ENCODE measurements at regions not wholly inside any gene's neighbourhood (a gene's known extent, or its start where the extent isn't known, plus 50 kb on each side); places are given as distances from the start of the nearest gene placed in this dataset.

DNA sequence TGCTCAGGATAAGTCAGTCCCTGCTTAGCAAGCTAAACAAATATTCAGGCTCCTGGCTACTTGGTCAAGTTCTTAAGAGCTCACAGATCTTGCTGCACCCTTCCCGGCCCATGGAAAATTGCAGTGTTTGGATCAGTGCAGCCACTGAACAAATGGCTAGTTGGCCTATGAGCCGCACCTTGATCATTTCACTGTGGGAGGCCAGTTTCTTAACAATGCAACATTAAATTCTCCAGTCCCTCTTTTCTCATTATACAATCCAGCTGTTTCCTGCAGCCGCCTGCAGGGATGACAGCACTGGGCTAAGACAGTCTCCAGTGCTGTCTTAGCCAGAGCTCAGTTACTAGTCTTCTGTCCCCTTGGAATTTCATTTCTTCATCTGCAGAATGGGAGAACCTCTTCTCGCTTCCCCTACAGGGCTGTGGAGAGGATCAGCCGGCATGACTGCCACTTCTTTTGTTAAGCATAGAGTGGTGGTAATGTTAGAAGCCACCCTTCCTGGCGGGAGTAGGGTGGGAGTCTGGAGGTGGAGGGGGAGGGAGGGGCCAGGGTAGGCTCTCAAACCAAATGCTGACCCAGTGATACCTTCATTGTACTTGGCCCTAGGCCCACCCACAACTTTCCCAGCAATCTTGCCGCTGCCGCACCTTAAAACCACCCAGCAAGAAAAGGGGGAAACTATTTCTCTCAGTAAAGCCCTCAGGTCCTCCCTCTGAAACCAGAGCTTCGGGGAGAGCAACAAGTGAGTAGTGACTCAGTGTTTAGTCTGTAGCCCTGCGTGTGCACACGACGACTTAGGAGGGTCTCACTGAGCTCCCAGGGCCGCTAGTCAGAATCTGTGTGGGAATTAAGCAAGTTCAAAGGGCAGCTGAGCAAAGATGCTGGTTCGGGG is 145.7 kb downstream of the NUAK1 start (continued):
- TF ChIP-seq, protein P1, sequence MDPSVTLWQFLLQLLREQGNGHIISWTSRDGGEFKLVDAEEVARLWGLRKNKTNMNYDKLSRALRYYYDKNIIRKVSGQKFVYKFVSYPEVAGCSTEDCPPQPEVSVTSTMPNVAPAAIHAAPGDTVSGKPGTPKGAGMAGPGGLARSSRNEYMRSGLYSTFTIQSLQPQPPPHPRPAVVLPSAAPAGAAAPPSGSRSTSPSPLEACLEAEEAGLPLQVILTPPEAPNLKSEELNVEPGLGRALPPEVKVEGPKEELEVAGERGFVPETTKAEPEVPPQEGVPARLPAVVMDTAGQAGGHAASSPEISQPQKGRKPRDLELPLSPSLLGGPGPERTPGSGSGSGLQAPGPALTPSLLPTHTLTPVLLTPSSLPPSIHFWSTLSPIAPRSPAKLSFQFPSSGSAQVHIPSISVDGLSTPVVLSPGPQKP (IDR thresholded peaks at IDR 0.05; ENCODE audit: low read depth, low read length): no peak
- TF ChIP-seq NFYB (IDR thresholded peaks at IDR 0.05; ENCODE audit: insufficient read depth, low read depth, low read length) (no peak), DPF2 (IDR thresholded peaks at IDR 0.05) (no peak)

DNA sequence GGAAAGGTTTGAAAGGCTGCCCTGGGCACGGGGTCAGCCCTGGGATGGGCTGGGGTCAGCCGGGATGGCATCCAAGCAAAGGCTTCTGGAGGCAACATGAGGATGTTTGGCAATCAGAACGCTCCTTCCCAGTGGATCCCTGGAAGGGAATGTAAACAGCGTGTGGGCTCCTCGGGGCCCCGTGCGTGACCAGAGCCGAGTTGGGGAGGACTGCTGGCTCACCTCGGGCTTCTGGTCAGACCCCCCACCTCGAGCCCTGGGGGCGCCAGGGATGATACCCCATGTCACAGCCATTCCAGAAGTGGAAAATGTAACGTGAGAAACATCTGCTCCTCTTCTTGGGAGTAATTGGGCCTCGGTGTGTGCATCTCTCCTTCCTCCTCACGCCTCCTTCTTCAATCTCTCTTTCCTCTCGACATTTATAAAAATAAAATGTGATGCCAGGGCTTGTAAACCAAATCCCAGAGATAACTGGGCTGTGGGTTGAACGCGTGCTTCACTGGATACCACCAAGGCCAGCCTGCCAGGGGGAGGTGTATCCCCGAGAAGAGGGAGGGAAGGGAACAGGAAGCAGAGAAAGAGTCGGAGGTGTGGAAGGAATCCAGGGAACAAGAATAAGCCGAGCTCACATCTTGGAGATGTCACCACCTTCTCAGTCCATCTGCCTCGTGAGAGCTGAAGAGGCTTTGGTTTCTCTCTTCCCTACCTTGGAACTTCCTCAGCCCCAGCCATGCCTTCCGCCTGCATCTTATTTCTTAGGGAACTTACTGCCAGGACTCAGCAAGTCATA is 144.8 kb downstream of the NUAK1 start:
- SMC1A ChIA-PET (ENCODE audit: uncharacterized antibody, unreplicated experiment): no interaction called here
- Histone ChIP-seq H3K9ac (ENCODE audit: control insufficient read depth, insufficient read depth, low read length) (no peak overlapping the region), H3K9me3 (replicated peaks; ENCODE audit: control insufficient read depth, insufficient read depth, low read length) (no peaks in the 10 kb centered on the region)
- TF ChIP-seq, protein P2, sequence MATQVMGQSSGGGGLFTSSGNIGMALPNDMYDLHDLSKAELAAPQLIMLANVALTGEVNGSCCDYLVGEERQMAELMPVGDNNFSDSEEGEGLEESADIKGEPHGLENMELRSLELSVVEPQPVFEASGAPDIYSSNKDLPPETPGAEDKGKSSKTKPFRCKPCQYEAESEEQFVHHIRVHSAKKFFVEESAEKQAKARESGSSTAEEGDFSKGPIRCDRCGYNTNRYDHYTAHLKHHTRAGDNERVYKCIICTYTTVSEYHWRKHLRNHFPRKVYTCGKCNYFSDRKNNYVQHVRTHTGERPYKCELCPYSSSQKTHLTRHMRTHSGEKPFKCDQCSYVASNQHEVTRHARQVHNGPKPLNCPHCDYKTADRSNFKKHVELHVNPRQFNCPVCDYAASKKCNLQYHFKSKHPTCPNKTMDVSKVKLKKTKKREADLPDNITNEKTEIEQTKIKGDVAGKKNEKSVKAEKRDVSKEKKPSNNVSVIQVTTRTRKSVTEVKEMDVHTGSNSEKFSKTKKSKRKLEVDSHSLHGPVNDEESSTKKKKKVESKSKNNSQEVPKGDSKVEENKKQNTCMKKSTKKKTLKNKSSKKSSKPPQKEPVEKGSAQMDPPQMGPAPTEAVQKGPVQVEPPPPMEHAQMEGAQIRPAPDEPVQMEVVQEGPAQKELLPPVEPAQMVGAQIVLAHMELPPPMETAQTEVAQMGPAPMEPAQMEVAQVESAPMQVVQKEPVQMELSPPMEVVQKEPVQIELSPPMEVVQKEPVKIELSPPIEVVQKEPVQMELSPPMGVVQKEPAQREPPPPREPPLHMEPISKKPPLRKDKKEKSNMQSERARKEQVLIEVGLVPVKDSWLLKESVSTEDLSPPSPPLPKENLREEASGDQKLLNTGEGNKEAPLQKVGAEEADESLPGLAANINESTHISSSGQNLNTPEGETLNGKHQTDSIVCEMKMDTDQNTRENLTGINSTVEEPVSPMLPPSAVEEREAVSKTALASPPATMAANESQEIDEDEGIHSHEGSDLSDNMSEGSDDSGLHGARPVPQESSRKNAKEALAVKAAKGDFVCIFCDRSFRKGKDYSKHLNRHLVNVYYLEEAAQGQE (IDR thresholded peaks at IDR 0.05; ENCODE audit: low read depth, low read length): no peak
- TF ChIP-seq, protein P3, sequence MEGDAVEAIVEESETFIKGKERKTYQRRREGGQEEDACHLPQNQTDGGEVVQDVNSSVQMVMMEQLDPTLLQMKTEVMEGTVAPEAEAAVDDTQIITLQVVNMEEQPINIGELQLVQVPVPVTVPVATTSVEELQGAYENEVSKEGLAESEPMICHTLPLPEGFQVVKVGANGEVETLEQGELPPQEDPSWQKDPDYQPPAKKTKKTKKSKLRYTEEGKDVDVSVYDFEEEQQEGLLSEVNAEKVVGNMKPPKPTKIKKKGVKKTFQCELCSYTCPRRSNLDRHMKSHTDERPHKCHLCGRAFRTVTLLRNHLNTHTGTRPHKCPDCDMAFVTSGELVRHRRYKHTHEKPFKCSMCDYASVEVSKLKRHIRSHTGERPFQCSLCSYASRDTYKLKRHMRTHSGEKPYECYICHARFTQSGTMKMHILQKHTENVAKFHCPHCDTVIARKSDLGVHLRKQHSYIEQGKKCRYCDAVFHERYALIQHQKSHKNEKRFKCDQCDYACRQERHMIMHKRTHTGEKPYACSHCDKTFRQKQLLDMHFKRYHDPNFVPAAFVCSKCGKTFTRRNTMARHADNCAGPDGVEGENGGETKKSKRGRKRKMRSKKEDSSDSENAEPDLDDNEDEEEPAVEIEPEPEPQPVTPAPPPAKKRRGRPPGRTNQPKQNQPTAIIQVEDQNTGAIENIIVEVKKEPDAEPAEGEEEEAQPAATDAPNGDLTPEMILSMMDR (IDR thresholded peaks at IDR 0.05 in 2 of 3, conservative IDR thresholded peaks at IDR 0.05 in 1 of 3; ENCODE audit: control insufficient read depth in 2 of 3, extremely low read depth in 1 of 3, insufficient read depth in 1 of 3, low read depth in 3 of 3, low read length in 3 of 3): no peak
- TF ChIP-seq CHD2 (IDR thresholded peaks at IDR 0.05; ENCODE audit: borderline replicate concordance, low read depth, low read length): no peak
- TF ChIP-seq GABPA (IDR thresholded peaks at IDR 0.05; ENCODE audit: low read depth): no peak
- no peak for TF ChIP-seq CEBPB (IDR thresholded peaks at IDR 0.05; ENCODE audit: borderline replicate concordance in 1 of 2, low read depth in 2 of 2, low read length in 2 of 2)
- TF ChIP-seq SUZ12 (IDR thresholded peaks at IDR 0.05; ENCODE audit: unreplicated experiment): no peak
- TF ChIP-seq SMAD1 (IDR thresholded peaks at IDR 0.05; ENCODE audit: low read depth, partially characterized antibody): no peak
- TF ChIP-seq ZZZ3 (IDR thresholded peaks at IDR 0.05; ENCODE audit: control insufficient read depth, insufficient read length, low read depth): no peak
- TF ChIP-seq JUNB (IDR thresholded peaks at IDR 0.05): no peak
- no peak for TF ChIP-seq KAT2A (conservative IDR thresholded peaks at IDR 0.05; ENCODE audit: control insufficient read depth, low read depth, low read length)
- no peak for TF ChIP-seq PAX8 (IDR thresholded peaks at IDR 0.05)

More for the DNA sequence above, 144.8 kb downstream of the NUAK1 start:
- CTCF ChIA-PET: no interaction called here
- Histone ChIP-seq H3K4me1 (ENCODE audit: control insufficient read depth, insufficient read depth, low read length) (no peaks in the 10 kb centered on the region), H3K27ac (ENCODE audit: control insufficient read depth, insufficient read depth) (no peak overlapping the region), H3K4me3 (no peak overlapping the region), H3K79me2 (ENCODE audit: control insufficient read depth, insufficient read depth, low read length) (no peaks in the 10 kb centered on the region), H4K20me1 (ENCODE audit: control insufficient read depth, insufficient read depth) (no peaks in the 10 kb centered on the region), H3K4me2 (ENCODE audit: control insufficient read depth, insufficient read depth) (no peak overlapping the region), H3K27me3 (replicated peaks in 1 of 2; ENCODE audit: control insufficient read depth in 2 of 2, insufficient read depth in 2 of 2, low read length in 1 of 2) (no peaks in the 10 kb centered on the region), H2AFZ (ENCODE audit: control insufficient read depth, low read depth, low read length) (no peak overlapping the region), H3K36me3 (ENCODE audit: control insufficient read depth in 2 of 2, insufficient read depth in 2 of 2, low read length in 1 of 2) (no peaks in the 10 kb centered on the region)
- FAIRE-seq: no peak
- POLR2A ChIA-PET: no interaction called here
- BruUV-seq (replicated peaks): no TSS peak
- ATAC-seq: no peak
- whole genome bisulfite sequencing (ENCODE audit: insufficient coverage, insufficient replicate concordance, low lambda C conversion rate, missing lambda C conversion rate): 28% methylated on average over 22 of the region's 22 CpGs
- in situ Hi-C loops (cut with MboI): no loop called here
- intact Hi-C loops (cut with micrococcal nuclease; ENCODE audit: unreplicated experiment): no loop called here
- RAD21 ChIA-PET (ENCODE audit: unreplicated experiment): no interaction called here
- no peak for DNase-seq (ENCODE audit: low read depth, low spot score)
